Erythroblast (primary cell): ENCODE measurements at regions not wholly inside any gene's neighbourhood (a gene's known extent, or its start where the extent isn't known, plus 50 kb on each side); places are given as distances from the start of the nearest gene placed in this dataset.

ENCODE experiments used
- GATA1 ChIP-seq: IDR thresholded peaks from 2 replicates; pipeline ENCODE4 v1.6.1; 2011; ENCODE audit warnings: low read depth, mild to moderate bottlenecking, control low read depth, low read length, moderate library complexity
- POLR2A ChIP-seq: IDR thresholded peaks from 2 replicates; pipeline ENCODE4 v1.6.1; 2011; ENCODE audit warnings: mild to moderate bottlenecking, low read length

- no peak for TF ChIP-seq POLR2A
- no peak for TF ChIP-seq GATA1
Observed at GRCh38 chr3:59663076-59663850, 613.4 kb upstream of the CFAP20DC start.
